ENCODE measurements at regions not wholly inside any gene's neighbourhood (a gene's known extent, or its start where the extent isn't known, plus 50 kb on each side); places are given as distances from the start of the nearest gene placed in this dataset.

GRCh38 chr1:36743286-36744005, 260.7 kb upstream of the CSF3R start:
- no peak for DNase-seq

GRCh38 chr1:36741066-36741465, 258.4 kb upstream of the CSF3R start:
- no peak for DNase-seq

- no peak for DNase-seq
Observed at GRCh38 chr1:36740446-36740845, 257.7 kb upstream of the CSF3R start.

GRCh38 chr1:36739703-36740289, 257.1 kb upstream of the CSF3R start:
- DNase-seq, result no peak

GRCh38 chr1:36738245-36738644, 255.5 kb upstream of the CSF3R start:
- DNase-seq, result no peak

GRCh38 chr1:36737767-36738166, 255.1 kb upstream of the CSF3R start:
- DNase-seq, result no peak

- DNase-seq, result no peak
Observed at GRCh38 chr1:36737038-36737555, 254.4 kb upstream of the CSF3R start.

- no peak for DNase-seq
Observed at GRCh38 chr1:36735939-36736730, 253.4 kb upstream of the CSF3R start.

GRCh38 chr1:36735436-36735835, 252.7 kb upstream of the CSF3R start:
- DNase-seq, result no peak

GRCh38 chr1:36734356-36734755, 251.6 kb upstream of the CSF3R start:
- DNase-seq, result no peak

GRCh38 chr1:36733748-36734147, 251.0 kb upstream of the CSF3R start:
- no peak for DNase-seq

- no peak for DNase-seq
Observed at GRCh38 chr1:36732015-36732356, 249.3 kb upstream of the CSF3R start.

- DNase-seq, result no peak
Observed at GRCh38 chr1:36731226-36732014, 248.7 kb upstream of the CSF3R start.

- no peak for DNase-seq
Observed at GRCh38 chr1:36730599-36730998, 247.9 kb upstream of the CSF3R start.

GRCh38 chr1:36729716-36730510, 247.2 kb upstream of the CSF3R start:
- DNase-seq, result no peak

- DNase-seq, result peak; percentile 11
Observed at GRCh38 chr1:36729289-36729688, 246.6 kb upstream of the CSF3R start.

GRCh38 chr1:36728846-36729245, 246.1 kb upstream of the CSF3R start:
- DNase-seq, result no peak

GRCh38 chr1:36728051-36728450, 245.3 kb upstream of the CSF3R start:
- DNase-seq, result no peak

GRCh38 chr1:36725151-36725550, 242.4 kb upstream of the CSF3R start:
- DNase-seq, result no peak

- DNase-seq, result no peak
Observed at GRCh38 chr1:36723813-36724212, 241.1 kb upstream of the CSF3R start.

- no peak for DNase-seq
Observed at GRCh38 chr1:36722871-36723270, 240.2 kb upstream of the CSF3R start.

GRCh38 chr1:36721261-36721660, 238.5 kb upstream of the CSF3R start:
- no peak for DNase-seq

Measured in dermis blood vessel endothelial cell (primary cell).